Endodermal cell (in vitro differentiated cells): ENCODE measurements at regions not wholly inside any gene's neighbourhood (a gene's known extent, or its start where the extent isn't known, plus 50 kb on each side); places are given as distances from the start of the nearest gene placed in this dataset.

Experiments
- DNase-seq: peaks from one replicate; pipeline ENCODE4 v3.0.0-alpha.2; 2017
- H3K27ac ChIP-seq: 2 replicates; pipeline ENCODE4 v1.5.1; 2013; ENCODE audit warnings: mild to moderate bottlenecking, low read depth, low read length, moderate library complexity
- H3K27me3 ChIP-seq: 2 replicates; pipeline ENCODE4 v1.6.1; 2013; ENCODE audit warnings: mild to moderate bottlenecking, low read length, moderate library complexity; ENCODE audit not compliant: insufficient read depth, control insufficient read depth, poor library complexity, severe bottlenecking
- H3K36me3 ChIP-seq: 2 replicates; pipeline ENCODE4 v1.7.0; 2013; ENCODE audit warnings: mild to moderate bottlenecking, low read length, moderate library complexity; ENCODE audit not compliant: control insufficient read depth, insufficient read depth
- H3K4me1 ChIP-seq: one replicate; pipeline ENCODE4 v1.7.0; 2013; ENCODE audit warnings: low read length; ENCODE audit not compliant: control insufficient read depth, insufficient read depth
- H3K4me3 ChIP-seq: 2 replicates; pipeline ENCODE4 v1.5.1; 2013; ENCODE audit warnings: mild to moderate bottlenecking, low read length, moderate library complexity
- H3K9ac ChIP-seq: 2 replicates; pipeline ENCODE4 v1.6.1; 2013; ENCODE audit warnings: mild to moderate bottlenecking, low read length, moderate library complexity; ENCODE audit not compliant: poor library complexity, severe bottlenecking; ENCODE audit errors: extremely low read depth
- H3K9me3 ChIP-seq: 2 replicates; pipeline ENCODE4 v1.6.1; 2013; ENCODE audit warnings: mild to moderate bottlenecking, low read length, moderate library complexity; ENCODE audit not compliant: control insufficient read depth
- H3K27ac Mint-ChIP-seq: 2 replicates; pipeline ENCODE4 v1.8.0; 2020; ENCODE audit warnings: mixed read lengths
- H3K27me3 Mint-ChIP-seq: 2 replicates; pipeline ENCODE4 v1.8.0; 2021; ENCODE audit warnings: mild to moderate bottlenecking, mixed read lengths; ENCODE audit not compliant: insufficient read depth
- H3K36me3 Mint-ChIP-seq: 2 replicates; pipeline ENCODE4 v1.8.0; 2020; ENCODE audit warnings: low read depth, mixed read lengths
- H3K4me1 Mint-ChIP-seq: 2 replicates; pipeline ENCODE4 v1.8.0; 2020; ENCODE audit warnings: mixed read lengths
- H3K4me3 Mint-ChIP-seq: 2 replicates; pipeline ENCODE4 v1.8.0; 2020; ENCODE audit warnings: mild to moderate bottlenecking, moderate library complexity, mixed read lengths
- H3K9me3 Mint-ChIP-seq: 2 replicates; pipeline ENCODE4 v1.8.0; 2020; ENCODE audit warnings: mild to moderate bottlenecking, mixed read lengths
- WGBS, 2 experiments: methylation state at CpG; one replicate each; pipeline versions ENCODE4 v1.1.5 to v1.1.7; 2013; ENCODE audit warnings: missing lambda C conversion rate in 2 of 2, mixed read lengths in 1 of 2; ENCODE audit not compliant: insufficient coverage in 1 of 2, insufficient read length in 1 of 2; 5-methylcytosine and 5-hydroxymethylcytosine counted together
- TF ChIP-seq, protein P1 (sequence below): fragments of 200-600 bp; sonication (generic); conservative IDR thresholded peaks from 2 replicates; pipeline ENCODE4 v1.5.0; 2021; ENCODE audit warnings: antibody characterized with exemption, mild to moderate bottlenecking

DNA sequence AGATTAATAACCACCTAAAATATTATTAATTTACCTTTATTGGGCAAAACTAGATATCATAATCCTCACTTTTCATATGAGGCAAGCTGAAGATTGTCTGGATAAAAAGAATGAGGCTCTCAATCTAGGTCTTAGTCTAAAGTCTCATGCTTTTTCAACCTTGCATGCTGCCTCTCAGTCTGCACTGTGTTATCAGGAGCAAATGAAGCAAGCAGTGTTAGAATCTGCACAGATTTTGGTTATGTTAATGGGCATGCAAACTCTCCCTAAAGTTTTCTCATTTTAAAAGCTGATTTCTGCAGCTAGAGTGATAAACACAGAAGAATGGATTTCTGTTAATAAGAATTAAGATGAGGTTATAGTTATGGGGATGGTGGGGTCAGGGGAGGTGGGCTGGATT lies 350.7 kb upstream of the C11orf87 start:
- H3K4me1 ChIP-seq = no peaks in the 10 kb centered on the region
- Mint-ChIP-seq H3K27ac (no peak overlapping the region), H3K4me3 (no peak overlapping the region), H3K4me1 (no peaks in the 10 kb centered on the region), H3K9me3 (peaks cover 3% of the 10 kb centered on the region), H3K27me3 (peaks cover 3% of the 10 kb centered on the region), H3K36me3 (no peaks in the 10 kb centered on the region)
- H3K27me3 ChIP-seq = no peaks in the 10 kb centered on the region
- no peak overlapping the region for H3K9ac ChIP-seq
- TF ChIP-seq, protein P1, sequence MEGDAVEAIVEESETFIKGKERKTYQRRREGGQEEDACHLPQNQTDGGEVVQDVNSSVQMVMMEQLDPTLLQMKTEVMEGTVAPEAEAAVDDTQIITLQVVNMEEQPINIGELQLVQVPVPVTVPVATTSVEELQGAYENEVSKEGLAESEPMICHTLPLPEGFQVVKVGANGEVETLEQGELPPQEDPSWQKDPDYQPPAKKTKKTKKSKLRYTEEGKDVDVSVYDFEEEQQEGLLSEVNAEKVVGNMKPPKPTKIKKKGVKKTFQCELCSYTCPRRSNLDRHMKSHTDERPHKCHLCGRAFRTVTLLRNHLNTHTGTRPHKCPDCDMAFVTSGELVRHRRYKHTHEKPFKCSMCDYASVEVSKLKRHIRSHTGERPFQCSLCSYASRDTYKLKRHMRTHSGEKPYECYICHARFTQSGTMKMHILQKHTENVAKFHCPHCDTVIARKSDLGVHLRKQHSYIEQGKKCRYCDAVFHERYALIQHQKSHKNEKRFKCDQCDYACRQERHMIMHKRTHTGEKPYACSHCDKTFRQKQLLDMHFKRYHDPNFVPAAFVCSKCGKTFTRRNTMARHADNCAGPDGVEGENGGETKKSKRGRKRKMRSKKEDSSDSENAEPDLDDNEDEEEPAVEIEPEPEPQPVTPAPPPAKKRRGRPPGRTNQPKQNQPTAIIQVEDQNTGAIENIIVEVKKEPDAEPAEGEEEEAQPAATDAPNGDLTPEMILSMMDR = no peak
- DNase-seq = no peak
- no peaks in the 10 kb centered on the region for H3K36me3 ChIP-seq
- H3K27ac ChIP-seq = no peak overlapping the region
- H3K9me3 ChIP-seq = peaks cover 10% of the 10 kb centered on the region
- no peak overlapping the region for H3K4me3 ChIP-seq

DNA sequence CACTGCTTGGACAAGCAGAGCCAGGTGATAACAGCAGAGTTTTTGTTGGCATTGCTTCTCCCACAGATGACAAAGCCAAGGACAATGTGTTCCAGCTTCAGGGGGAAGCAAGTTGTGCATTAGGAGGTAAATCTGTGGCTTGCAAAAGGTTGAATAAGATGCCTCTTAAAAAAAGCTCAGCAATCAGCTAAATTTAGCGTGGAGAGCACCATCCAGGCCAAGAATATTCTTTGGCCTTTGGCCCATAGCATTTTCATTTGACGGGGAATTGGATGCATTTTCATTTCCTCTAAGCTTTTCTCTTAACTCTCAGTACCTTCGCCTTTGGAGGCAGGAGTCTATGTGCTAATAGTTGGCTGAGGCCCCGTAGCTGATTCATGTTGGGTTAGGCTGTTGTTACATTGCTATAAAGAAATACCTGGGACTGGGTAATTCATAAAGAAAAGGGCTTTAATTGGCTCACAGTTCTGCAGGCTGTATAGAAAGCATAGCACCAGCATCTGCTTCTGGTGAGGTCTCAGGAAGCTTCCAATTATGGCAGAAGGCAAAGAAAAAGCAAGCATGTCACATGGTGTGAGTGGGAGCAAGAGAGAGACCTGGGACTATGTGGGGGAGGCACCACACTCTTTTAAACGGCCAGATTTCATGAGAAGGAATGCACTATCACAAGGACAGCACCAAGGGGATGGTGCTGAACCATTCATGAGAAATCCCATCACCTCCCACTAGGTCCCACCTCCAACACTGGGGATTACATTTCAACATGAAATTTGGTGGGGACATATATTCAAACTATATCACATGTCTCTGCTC lies 350.1 kb upstream of the C11orf87 start:
- DNase-seq = no peak
- Histone ChIP-seq H3K9me3 (peaks cover 10% of the 10 kb centered on the region), H3K4me3 (no peak overlapping the region), H3K36me3 (no peaks in the 10 kb centered on the region), H3K27ac (no peak overlapping the region), H3K9ac (no peak overlapping the region), H3K4me1 (no peaks in the 10 kb centered on the region), H3K27me3 (no peaks in the 10 kb centered on the region)
- TF ChIP-seq, protein P1 = no peak
- Mint-ChIP-seq H3K27ac (no peak overlapping the region), H3K9me3 (peaks cover 3% of the 10 kb centered on the region), H3K4me1 (no peaks in the 10 kb centered on the region), H3K36me3 (no peaks in the 10 kb centered on the region), H3K4me3 (no peak overlapping the region), H3K27me3 (peaks cover 3% of the 10 kb centered on the region)
- 86 to 87% methylated on average over 3 to 5 of the region's 5 CpGs for WGBS, 2 experiments

DNA sequence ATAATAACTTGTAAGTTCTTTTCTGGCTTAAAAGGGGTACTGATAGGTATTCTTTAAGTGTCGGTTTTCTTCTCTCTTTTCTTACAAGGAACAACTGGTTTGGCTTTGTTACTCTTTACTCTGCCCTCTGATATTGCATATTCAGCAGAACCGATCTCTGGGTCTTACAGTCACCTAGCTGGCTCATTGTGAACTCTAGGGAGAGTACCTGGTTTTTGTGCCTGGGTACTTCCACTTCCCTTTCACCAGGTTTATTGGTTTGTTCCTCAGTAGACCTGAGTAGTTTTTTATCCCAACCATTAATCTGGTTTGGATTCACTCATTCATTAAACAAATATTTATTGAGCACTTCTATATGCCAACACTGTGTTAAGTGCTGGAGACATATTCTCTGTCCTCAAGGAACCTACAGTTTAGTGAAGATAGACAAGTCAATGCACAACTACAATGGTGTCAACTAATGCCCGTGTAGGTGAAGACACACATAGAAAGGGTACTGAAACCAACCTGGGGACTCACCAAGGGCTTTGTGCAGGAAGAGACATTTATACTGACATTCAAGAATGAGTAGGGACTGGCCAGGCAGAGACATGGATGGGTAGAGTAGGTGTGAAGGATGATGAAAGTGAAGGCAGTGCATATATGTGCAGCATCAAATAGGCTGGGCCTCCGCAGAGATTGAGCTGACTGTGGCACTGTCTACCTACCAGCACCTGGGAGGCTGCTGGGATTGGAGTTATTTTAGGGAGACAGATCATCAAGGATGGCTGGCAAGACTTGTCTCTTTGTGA lies 348.8 kb upstream of the C11orf87 start:
- Histone ChIP-seq H3K36me3 (no peaks in the 10 kb centered on the region), H3K9me3 (peaks cover 10% of the 10 kb centered on the region), H3K9ac (no peak overlapping the region), H3K27me3 (no peaks in the 10 kb centered on the region), H3K27ac (no peak overlapping the region), H3K4me1 (no peaks in the 10 kb centered on the region), H3K4me3 (no peak overlapping the region)
- no peak for DNase-seq
- no peaks in the 10 kb centered on the region for H3K4me1 Mint-ChIP-seq
- H3K4me3 Mint-ChIP-seq = no peak overlapping the region
- no peaks in the 10 kb centered on the region for H3K27me3 Mint-ChIP-seq
- no peaks in the 10 kb centered on the region for H3K36me3 Mint-ChIP-seq
- H3K9me3 Mint-ChIP-seq = peaks cover 3% of the 10 kb centered on the region
- TF ChIP-seq, protein P1 = no peak
- H3K27ac Mint-ChIP-seq = no peak overlapping the region
- WGBS, 2 experiments = 91 to 96% methylated on average over 3 to 4 of the region's 4 CpGs
